Hematopoietic multipotent progenitor cell treated with erythropoietin and hydrocortisone succinate and interleukin-3 and kit ligand, for 6 days (in vitro differentiated cells): ENCODE measurements at regions not wholly inside any gene's neighbourhood (a gene's known extent, or its start where the extent isn't known, plus 50 kb on each side); places are given as distances from the start of the nearest gene placed in this dataset.

ENCODE experiments used
- DNase-seq: peaks from one replicate; pipeline ENCODE4 v3.0.0-alpha.2; 2015

DNA sequence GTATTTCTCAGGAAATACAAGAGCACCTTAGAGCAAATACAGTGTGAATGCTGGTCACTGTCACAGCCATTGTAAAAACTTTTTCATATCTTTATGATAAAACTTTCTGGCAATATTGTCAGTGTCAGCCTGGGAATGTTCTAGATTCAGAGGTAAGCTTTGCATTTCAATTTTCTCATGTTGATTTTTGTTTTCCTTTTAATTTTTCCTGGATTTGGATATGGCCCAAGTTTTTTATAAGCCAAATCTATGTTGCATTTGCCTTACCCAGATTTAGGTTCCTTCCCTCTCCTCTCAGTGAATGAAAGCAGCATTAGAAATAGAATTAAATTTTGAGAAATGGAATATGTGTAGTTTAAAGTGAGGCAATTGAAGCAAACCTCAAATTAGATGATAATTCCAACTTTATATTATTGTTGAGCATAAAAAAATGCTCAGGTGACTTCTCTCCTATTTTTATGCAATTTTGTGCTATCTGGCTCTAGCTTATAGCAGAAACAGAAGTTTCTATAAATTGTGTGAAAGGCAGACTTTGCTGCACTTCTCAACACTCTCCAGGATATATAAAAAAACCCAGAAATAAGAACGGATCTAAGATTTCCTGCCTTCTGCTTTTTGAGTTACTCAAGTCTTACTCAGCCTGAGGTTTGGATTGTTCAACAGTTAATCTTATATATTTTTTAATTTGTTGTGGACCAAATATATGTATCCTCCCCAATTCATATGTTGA is 368.2 kb upstream of the PRICKLE1 start:
- no peak for DNase-seq

DNA sequence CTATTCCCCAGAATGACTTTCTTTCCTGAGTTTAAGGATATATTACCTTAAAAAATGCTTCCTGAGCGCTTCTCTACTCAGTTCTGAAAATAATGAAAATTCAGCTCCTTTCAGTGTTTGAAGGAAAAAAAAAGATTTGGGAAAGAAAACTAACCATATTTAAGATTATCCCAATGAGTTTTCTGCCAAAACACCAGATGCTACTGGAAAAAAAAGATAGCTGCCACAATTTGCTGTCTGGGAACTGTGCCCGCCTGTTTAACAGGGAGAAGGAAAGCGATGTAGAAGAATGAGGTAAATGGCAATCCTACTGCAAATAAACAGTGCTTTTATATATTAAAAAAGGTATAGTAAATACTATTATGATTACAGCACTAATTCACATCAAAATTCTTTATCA is 367.6 kb upstream of the PRICKLE1 start:
- DNase-seq = no peak

DNA sequence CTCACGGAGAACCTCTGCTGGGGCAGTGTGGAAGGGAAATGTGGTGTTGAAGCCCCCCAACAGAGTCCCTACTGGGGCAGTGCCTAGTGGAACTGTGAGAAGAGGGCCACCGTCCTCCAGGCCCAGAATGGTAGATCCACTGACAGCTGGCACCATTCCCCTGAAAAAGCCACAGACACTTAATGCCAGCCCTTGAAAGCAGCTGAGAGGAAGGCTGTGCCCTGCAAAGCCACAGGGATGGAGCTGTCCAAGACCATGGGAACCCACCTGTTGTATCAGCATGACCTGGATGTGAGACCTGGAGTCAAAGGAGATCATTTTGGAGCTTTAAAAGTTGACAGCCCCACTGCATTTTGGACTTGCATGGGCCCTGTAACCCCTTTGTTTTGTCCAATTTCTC is 363.5 kb upstream of the PRICKLE1 start:
- DNase-seq = no peak

DNA sequence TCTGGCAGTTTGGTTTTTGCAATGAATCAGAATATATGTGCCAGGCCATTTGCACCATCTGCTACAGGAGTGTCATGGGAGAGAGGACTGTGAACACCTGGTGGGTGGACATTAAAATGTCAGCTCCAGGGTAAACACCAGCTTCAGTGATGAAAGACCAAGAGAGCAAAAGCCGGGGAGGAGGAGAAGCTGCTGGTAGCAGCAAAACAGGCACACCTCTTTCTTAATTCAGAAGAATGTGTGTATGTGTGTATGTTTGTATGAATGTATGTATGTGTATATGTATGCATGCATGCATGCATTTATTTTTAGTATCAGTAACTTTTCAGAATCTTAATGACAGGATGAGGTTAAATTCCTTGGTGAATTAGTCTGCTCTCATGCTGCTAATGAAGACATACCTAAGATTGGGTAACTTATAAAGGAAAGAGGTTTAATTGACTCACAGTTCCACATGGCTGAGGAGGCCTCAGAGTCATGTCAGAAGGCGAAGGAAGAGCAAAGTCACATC is 357.4 kb upstream of the PRICKLE1 start:
- DNase-seq = no peak

DNA sequence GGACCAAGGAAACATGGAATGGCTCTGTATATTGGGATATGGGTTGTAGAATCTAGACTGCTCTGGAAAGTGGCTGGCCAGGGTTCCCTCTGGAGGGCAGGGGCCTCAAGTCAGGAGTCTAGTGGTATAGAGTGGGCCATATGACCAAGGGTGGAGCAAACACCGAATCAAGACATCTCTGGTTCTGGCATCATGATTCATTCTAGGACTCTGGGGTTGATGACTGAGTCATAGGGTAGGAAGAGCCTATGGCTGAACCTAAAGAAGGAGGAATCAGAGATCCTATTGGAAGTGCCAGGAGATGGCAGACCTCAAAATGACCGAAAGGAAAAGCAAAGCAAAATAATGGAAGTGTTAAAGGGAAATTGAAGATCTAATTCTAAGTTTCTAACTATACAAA is 356.4 kb upstream of the PRICKLE1 start:
- DNase-seq = no peak

DNA sequence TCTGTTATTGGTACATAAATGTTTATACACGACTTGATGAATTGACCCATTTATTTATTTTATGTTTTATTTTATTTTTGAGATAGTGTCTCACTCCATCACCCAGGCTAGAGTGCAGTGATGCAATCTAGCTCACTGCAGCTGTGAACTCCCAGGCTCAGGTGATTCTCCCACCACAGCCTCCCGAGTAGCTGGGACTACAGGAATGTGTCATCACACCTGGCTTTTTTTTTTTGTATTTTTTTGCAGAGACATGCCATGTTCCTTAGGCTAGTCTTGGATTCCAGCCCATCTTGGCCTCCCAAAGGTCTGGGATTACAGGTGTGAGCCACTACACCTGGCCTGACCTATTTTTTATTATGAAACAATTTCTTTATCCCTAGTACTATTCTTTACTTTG is 355.0 kb upstream of the PRICKLE1 start:
- no peak for DNase-seq

DNA sequence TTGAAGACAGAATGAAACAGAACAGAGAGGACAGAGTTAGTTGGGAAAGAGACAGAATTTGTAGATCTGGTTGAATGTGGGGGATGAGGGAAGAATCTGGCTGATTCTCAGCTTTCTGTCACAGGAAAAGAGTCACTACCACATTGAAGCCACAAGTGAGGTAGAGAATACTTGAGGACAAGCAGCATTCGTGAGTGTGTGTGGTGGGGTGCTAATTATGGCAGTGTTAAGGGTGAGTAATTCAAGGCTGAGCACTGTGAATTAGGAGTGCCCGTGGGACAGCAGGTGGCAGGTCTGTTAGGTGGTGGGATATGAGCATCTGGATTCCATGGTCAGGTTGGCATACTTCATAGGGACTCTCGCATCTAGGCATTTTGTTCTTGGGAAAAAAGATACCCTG is 347.4 kb upstream of the PRICKLE1 start:
- no peak for DNase-seq

DNA sequence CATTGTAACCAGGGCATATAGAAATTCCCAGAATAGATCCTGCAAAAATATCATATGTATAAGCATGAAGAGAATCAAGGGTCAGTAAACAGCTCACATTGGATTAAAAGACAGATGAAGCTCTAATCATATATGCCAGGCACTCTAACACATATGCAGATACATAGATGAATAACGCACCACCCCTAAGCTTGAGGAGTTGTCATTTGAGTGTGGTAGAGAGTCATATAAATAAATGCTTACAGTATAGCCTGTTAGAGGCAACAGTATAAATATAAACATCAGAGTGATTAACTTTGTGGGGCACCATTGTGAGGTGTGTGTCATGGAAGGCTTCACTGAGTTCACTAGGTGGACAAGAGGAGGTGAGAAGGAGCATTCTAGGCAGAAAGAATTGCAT is 346.7 kb upstream of the PRICKLE1 start:
- DNase-seq = no peak

DNA sequence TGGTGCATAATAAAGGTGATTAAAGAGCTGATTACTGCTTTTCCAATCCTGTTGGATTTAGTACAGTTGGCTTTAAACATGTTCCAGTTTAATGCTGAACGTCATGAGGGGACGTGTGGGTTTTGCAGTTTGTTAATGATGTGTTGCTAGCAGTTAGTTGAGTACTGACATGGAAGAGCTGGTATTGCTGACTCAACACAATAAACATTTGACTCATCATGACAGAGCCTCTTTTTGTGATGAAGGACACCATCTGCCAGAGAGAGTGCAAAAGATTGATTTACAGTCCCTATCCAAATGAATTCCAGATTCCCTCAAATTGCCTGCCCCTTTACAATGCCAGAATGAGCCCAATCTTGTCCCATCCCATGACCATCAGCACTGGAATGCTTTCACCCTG is 346.2 kb upstream of the PRICKLE1 start:
- DNase-seq = no peak

DNA sequence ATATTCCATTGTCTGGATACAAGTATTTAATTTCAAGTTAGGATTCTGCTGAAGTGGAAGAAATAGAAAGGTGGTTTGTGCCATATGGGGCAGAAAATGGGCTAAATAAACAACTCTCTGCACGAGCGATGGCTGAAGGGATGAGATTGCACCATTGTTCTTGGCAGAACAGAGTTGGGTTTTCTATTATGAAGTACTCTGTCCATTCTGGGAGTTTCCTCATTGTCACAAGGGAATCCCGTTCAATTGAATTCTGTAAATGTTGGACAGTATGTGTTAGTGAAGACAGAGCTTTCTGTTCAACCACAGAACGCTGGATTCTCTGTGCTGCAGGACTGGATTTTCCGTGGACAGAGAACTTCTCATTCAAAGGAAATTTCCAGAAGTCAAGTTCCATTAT is 345.5 kb upstream of the PRICKLE1 start:
- no peak for DNase-seq

DNA sequence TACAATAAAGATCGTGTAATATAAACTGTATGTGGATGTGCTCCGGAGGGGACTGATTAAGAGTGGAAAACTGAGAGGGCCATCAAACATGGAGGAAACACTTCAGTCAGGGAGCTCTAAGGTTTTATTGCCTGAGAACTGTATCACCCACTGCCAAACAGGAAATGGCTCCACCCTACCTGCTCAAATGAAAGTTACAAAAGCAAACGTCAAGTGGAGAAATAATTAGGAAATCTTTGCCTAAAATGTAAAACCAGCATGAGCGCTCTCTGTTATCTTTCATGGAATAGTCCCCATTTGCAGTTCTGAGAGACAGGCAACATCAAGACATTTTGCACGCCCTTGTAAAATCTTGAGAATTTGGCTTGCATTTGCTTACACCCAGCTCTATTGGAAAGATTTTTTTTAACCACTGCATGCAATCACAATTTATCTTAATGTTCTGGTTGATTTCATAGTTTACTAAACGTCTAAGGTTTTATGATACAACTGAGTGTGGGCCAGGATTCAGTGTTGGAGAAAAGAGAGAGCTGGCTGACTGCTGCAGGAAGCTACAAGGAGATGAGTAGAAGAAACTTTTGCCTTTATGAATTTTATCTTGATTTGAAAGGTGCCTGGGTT is 344.0 kb upstream of the PRICKLE1 start:
- no peak for DNase-seq

DNA sequence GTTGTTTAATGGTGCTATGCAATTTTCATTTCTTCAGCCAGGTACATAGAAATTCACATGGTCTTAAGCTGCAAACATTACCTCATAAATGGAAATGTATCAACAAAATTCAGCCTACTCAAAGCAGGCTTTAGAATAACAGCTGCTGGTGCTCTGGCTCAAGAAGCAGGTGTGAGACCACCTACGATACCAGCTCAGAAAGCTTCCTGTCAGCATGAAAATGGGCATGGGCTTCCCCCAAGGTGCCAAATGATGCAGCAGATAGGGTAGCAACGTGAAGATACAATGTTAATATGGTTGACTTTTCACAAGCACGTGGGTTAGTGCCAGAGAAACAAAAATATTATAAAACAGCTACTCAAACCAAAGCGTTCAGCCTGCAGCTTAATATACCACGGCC is 343.4 kb upstream of the PRICKLE1 start:
- DNase-seq = no peak

DNA sequence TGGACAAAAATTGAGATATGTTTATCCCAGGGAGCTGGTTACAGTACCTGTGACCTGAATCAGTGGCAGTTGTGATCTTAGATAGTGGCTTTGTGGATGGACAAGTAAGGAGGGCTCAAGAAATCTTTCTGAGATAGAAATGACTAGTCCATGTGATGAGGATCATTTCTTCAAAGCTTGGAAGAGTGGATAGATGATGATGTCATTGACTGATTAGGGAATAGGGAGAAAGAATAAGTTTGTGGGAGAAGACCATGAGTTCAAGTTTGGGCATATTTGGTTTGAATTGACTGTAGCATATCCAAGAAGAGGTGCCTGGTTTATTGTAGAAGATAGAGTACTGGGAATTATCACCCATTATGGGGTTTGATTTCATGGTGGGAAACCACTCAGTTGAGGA is 336.7 kb upstream of the PRICKLE1 start:
- DNase-seq = no peak

DNA sequence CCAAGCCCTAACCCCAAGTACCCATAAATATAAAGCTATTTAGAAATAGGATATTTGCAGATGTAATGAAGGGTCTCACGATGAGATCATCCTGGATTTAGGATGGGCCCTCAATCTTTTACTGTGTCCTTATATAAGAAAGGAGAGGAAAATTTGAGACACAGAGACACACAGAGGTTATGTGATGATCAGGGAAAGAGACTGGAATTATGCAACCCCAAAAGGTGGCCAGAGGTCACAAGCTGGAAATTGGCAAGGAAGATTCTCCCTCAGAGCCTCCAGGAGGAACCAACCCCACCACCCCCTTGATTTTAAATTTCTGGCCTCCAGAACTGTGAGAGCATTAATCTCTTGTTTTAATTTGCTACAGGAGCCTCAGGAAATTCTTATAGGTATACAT is 334.9 kb upstream of the PRICKLE1 start:
- DNase-seq = no peak

DNA sequence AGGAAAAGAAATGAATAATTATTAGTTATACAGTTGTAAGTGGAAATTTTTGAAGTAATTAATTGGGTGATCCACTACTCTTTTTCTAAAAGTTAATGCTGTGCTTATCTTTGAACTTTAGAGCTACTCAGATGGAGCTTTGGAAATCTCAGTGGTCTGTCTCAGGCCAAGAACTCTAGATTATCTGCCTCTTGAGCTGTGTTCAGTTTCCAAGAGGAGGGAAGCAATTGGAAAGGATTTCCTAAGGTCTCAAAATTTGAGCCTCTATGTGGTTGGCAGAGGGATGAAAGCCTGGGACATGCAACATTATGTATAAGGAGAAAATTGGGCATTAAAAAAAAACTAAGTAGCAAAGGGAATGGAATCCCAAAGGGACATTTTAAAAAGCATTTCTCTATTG is 334.0 kb upstream of the PRICKLE1 start:
- no peak for DNase-seq

DNA sequence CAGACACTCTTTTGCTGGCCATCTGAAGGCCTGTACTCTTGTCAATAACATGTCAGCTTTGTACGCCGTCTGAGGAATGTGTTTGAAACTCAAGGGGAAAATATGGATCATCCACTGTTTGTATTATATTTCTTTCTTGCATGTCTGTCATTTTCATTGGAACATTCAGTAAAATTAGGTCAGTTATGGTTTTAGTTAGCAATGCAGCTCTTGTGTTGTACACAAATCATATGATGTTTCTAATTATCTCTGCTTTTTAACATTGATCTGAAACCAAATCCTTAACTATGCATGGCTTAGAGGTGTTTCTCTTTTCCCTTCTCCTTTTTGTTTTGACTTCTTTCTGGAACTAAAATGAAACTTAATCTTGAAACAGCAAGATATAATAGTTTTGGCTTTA is 333.6 kb upstream of the PRICKLE1 start:
- no peak for DNase-seq

DNA sequence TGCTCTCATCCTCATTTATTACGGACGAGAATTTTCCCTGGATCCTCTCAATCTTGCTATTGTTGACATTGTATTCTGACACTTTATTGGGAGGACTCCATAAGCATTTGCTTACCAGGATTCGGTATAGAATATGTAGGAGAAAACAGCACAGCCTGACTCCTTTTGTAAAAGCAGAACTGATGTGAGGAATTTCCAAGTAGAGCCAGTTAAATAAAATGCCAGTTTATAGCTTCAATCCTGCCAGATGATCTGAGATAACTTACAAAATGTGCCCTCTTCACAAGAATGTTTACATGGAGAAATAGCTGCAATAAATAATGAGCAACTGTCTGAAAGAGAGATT is 332.9 kb upstream of the PRICKLE1 start:
- no peak for DNase-seq

DNA sequence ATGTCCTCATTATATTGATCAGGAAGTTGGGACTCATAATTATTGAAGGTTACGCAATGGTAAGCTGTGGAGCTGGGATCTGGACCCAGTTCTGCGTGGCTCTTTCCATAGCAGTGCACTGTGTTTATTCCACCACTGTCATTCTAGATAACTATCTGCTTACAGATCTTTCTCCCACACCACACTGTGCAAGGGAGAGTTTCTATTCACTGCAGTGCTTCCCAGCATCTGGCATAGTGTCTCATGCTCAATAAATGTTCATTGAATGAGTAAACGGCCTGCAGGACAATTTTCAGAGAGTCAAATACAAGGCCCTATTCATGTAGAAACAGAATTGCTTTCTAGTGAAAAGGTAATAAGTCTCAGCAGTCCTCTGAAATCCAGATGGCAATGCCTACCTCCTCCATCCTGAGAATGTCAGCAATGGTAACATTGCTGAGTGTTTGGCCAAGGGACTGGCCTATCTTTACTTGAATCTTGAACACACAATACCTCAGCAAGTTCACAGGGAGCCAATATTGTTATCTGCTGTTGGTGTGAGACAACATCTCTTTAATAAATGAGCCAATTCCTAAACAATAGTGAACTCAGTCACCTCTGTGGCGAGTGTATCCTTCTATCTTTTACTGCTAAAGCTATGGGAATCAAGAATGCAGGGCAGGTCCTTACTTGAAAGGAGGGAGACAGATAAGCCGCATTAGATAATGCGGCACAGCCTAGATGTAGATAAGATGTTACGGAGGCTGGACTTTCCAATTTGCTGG is 332.4 kb upstream of the PRICKLE1 start:
- DNase-seq = no peak

DNA sequence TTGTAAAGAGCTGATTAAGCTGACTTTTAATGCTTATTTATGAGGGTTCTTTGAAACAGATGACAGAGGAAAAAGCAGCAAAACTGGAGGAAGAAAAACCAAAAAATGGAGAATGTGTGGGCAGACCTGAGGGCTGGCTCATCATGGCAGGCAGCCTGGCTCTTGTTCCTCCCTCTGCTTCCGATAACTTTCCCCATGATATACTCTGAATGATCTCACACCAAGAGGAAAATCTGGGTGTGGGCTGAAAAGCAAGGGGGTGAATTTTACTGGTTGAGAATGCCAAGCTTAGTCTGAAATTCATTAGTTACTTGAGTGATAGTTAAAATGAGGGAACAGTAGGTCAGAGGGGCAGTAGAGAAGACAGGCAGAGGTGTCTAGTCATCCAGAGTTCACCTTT is 330.1 kb upstream of the PRICKLE1 start:
- no peak for DNase-seq

DNA sequence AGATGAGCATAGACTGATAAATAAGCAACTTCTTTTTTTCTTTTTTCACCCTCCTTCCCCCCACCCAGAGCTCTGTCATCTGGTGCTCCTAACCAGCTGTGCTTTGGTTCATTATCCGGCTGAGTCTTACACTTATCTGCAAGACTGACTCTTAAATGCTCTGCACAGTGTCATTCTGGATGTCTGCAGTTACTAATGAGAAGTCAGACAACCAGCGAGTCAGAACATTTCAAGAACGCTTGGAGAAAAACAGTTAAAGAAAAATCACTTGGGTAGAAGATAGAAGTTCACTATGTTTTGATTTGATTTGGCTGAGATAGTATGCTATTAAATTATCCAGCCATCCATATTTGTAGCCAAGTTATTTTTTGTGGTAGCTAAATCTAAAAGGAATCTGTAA is 328.9 kb upstream of the PRICKLE1 start:
- no peak for DNase-seq

DNA sequence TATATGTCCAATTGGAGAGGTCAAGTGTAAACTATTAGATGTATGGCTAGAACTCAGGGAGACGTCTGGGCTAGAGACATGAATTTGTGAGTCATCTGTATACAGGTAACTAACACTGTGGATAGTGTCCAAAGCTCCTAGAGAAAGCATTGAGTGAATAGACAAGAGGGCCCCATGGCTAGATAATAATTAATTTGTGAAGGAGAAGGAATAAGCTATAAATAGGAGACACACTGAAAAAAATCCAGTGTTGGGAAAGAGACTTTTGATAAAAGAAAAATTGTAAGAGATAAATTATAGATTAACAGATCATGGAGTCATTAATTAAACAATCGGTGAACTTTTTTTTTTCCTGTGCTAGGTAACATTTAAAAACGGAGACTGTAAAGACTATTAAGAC is 326.6 kb upstream of the PRICKLE1 start:
- DNase-seq = no peak

DNA sequence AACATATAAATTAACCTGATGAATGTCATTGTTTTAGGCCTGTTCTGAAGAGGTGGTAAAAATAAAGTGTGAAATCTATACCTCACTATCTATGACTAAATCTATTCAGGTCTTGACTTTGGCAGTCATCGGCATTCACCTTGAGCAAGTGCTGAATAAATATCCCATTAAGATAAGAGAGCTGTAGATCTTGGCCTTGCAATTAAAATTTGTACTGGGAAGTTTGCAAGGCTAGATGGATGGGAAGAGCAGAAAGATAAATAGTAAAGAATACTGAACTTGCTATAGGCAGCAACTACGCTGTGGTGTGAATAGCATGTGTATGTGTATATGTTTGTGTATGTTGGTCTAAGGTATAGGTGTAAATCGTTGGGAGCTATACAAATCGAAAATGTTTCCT is 325.9 kb upstream of the PRICKLE1 start:
- no peak for DNase-seq

DNA sequence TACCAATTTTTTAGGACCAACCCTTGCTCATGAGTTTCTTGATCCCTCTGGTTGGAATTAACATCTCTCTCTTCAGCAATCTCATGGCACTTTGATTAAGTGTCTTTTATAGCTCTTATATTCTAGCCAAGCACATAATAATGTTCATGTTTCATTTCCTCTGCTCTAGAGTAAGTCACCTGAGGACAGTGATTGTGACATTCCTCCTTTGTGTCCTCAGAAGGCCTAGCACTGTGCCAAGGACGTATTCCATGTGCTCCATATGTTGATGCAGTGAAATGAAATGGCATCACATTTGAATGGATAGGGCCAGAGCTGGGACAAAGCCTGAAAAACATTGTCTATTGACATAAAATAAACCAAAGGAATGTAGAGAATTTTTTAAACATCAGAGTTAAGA is 322.8 kb upstream of the PRICKLE1 start:
- no peak for DNase-seq

DNA sequence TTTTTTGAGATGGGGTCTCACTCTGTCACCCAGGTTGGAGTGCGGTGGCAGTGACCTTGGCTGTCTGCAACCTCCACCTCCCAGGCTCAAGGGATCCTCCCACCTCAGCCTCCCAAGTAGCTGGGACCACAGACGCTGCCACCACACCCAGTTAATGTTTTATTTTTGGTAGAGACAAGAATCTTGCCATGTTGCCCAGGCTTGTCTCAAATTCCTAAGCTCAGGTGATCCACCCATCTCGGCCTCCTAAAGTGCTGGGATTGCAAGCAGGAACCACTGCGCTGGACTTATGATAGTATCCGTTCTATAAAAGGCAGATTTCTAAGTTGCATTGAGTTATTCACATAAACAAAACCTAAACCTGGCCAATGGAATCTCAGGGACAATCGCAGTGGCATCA is 321.1 kb upstream of the PRICKLE1 start:
- DNase-seq = no peak
